ENCODE measurements at regions not wholly inside any gene's neighbourhood (a gene's known extent, or its start where the extent isn't known, plus 50 kb on each side); places are given as distances from the start of the nearest gene placed in this dataset.

- Histone ChIP-seq H2BK120ac (ENCODE audit: low read depth, low read length) (no peak overlapping the region), H3K4me2 (ENCODE audit: low read length, poor library complexity, severe bottlenecking) (no peak overlapping the region), H2AK5ac (ENCODE audit: low read length, severe bottlenecking) (no peak overlapping the region), H3K27ac (ENCODE audit: low read length, poor library complexity, severe bottlenecking) (no peak overlapping the region), H2BK5ac (ENCODE audit: low read depth, low read length, poor library complexity, severe bottlenecking) (no peak overlapping the region), H2AFZ (ENCODE audit: low read depth, low read length) (no peak overlapping the region), H3K79me1 (replicated peaks; ENCODE audit: low read length, poor library complexity, severe bottlenecking) (no peaks in the 10 kb centered on the region), H2BK12ac (ENCODE audit: low read length in 2 of 2) (no peak overlapping the region), H3K9ac (ENCODE audit: low read length) (no peak overlapping the region), H3K4me1 (ENCODE audit: control insufficient read depth, insufficient read depth, low read depth, low read length) (no peaks in the 10 kb centered on the region), H4K8ac (ENCODE audit: low read length) (no peak overlapping the region), H3K23ac (ENCODE audit: low read length in 2 of 2) (no peak overlapping the region), H3K18ac (ENCODE audit: low read depth in 1 of 2, low read length in 2 of 2) (no peak overlapping the region), H3K14ac (ENCODE audit: low read length in 2 of 2) (no peak overlapping the region), H3K4me3 (ENCODE audit: insufficient read depth in 1 of 2, low read depth in 1 of 2, low read length in 2 of 2) (no peak overlapping the region), H3K4ac (ENCODE audit: low read depth in 1 of 2, low read length in 2 of 2) (no peak overlapping the region), H4K91ac (ENCODE audit: low read length) (no peak overlapping the region), H3K27me3 (ENCODE audit: control insufficient read depth in 1 of 2, insufficient read depth in 1 of 2, low read length in 2 of 2) (no peaks in the 10 kb centered on the region), H2BK15ac (ENCODE audit: low read depth, poor library complexity, severe bottlenecking) (no peak overlapping the region), H3K36me3 (ENCODE audit: control insufficient read depth in 1 of 2, insufficient read depth in 2 of 2, low read depth in 1 of 2, low read length in 2 of 2) (no peaks in the 10 kb centered on the region), H3K9me3 (ENCODE audit: control insufficient read depth, low read length) (no peaks in the 10 kb centered on the region)
- DNase-seq = no peak
- 80% methylated on average over 3 of the region's 3 CpGs for WGBS
Measured at GRCh38 chr14:60356386-60356785, 107.4 kb downstream of the PPM1A start.

DNA sequence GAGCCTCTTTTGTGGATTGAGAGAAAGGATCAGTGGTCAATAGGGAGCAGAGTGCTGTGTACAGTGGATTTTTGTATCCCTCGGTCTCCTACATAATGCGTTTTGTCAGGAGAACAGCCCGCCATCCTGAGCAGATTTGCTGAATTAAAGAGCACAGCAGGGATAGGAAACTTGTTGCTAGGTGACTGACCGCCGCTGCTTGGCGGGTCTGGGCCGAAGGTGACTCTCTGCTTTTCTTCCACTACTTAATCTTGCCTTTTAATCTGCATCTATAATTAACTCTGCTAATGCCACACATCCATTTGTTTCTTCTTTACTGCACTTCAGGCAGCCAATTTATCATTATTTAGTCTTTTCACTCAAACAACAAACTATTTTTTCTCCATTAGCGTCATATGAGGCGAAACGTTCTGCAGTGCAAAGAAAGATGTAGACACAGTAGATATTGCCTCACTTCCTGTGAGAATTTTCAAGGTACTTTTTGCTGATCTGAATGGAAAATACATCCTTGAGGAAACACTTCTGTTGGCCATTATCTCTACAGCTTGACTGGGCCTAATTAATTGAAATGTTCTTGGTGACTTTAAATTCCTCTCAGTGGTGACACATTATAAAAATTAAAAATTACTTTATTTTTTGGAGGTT lies 108.0 kb downstream of the PPM1A start:
- Histone ChIP-seq H2BK120ac (ENCODE audit: low read depth, low read length) (no peak overlapping the region), H3K4ac (ENCODE audit: low read depth in 1 of 2, low read length in 2 of 2) (no peak overlapping the region), H3K14ac (ENCODE audit: low read length in 2 of 2) (no peak overlapping the region), H3K4me1 (ENCODE audit: control insufficient read depth, insufficient read depth, low read depth, low read length) (no peaks in the 10 kb centered on the region), H3K9me3 (ENCODE audit: control insufficient read depth, low read length) (no peaks in the 10 kb centered on the region), H3K79me1 (replicated peaks; ENCODE audit: low read length, poor library complexity, severe bottlenecking) (no peaks in the 10 kb centered on the region), H2BK12ac (ENCODE audit: low read length in 2 of 2) (no peak overlapping the region), H2AFZ (ENCODE audit: low read depth, low read length) (no peak overlapping the region), H4K91ac (ENCODE audit: low read length) (no peak overlapping the region), H2BK15ac (ENCODE audit: low read depth, poor library complexity, severe bottlenecking) (no peak overlapping the region), H3K9ac (ENCODE audit: low read length) (no peak overlapping the region), H3K23ac (ENCODE audit: low read length in 2 of 2) (no peak overlapping the region), H3K36me3 (ENCODE audit: control insufficient read depth in 1 of 2, insufficient read depth in 2 of 2, low read depth in 1 of 2, low read length in 2 of 2) (no peaks in the 10 kb centered on the region), H3K27ac (ENCODE audit: low read length, poor library complexity, severe bottlenecking) (no peak overlapping the region), H3K27me3 (ENCODE audit: control insufficient read depth in 1 of 2, insufficient read depth in 1 of 2, low read length in 2 of 2) (no peaks in the 10 kb centered on the region), H3K18ac (ENCODE audit: low read depth in 1 of 2, low read length in 2 of 2) (no peak overlapping the region), H3K4me2 (ENCODE audit: low read length, poor library complexity, severe bottlenecking) (no peak overlapping the region), H3K4me3 (ENCODE audit: insufficient read depth in 1 of 2, low read depth in 1 of 2, low read length in 2 of 2) (no peak overlapping the region), H4K8ac (ENCODE audit: low read length) (no peak overlapping the region), H2AK5ac (ENCODE audit: low read length, severe bottlenecking) (no peak overlapping the region), H2BK5ac (ENCODE audit: low read depth, low read length, poor library complexity, severe bottlenecking) (no peak overlapping the region)
- 34% methylated on average over 10 of the region's 10 CpGs for WGBS
- DNase-seq = no peak

DNA sequence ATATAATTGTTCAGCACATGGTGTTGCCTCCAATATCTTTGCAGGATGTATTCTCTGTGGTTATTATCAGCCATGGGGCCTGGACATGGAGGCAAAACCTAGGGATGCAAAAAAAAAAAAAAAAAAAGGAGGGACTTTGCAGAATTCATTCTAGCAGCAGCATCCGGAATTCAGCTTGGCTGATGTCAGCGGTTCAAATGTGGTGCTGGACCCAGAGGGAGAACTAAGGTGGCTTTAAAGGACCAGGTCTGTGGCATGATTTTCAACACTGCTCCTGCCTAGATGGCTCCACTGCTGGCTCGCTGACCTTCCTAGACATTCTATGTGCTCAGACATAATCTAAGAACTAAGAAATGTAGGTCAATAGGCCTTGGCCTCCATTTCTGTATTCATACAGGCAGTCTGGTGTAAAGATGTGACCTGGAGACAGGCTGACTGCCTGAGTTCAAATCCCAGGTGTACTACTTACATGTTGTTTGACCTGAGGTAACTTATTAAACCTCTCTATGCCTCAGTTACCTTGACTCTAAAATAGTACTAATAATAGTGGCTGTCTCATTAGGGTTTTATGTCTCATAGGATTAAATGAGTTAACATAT lies 108.6 kb downstream of the PPM1A start:
- Histone ChIP-seq H3K18ac (ENCODE audit: low read depth in 1 of 2, low read length in 2 of 2) (no peak overlapping the region), H2BK15ac (ENCODE audit: low read depth, poor library complexity, severe bottlenecking) (no peak overlapping the region), H3K9ac (ENCODE audit: low read length) (no peak overlapping the region), H2AK5ac (ENCODE audit: low read length, severe bottlenecking) (no peak overlapping the region), H3K36me3 (ENCODE audit: control insufficient read depth in 1 of 2, insufficient read depth in 2 of 2, low read depth in 1 of 2, low read length in 2 of 2) (no peaks in the 10 kb centered on the region), H2BK5ac (ENCODE audit: low read depth, low read length, poor library complexity, severe bottlenecking) (no peak overlapping the region), H4K8ac (ENCODE audit: low read length) (no peak overlapping the region), H4K91ac (ENCODE audit: low read length) (no peak overlapping the region), H3K14ac (ENCODE audit: low read length in 2 of 2) (no peak overlapping the region), H2BK12ac (ENCODE audit: low read length in 2 of 2) (no peak overlapping the region), H3K27me3 (ENCODE audit: control insufficient read depth in 1 of 2, insufficient read depth in 1 of 2, low read length in 2 of 2) (no peaks in the 10 kb centered on the region), H3K79me1 (replicated peaks; ENCODE audit: low read length, poor library complexity, severe bottlenecking) (no peaks in the 10 kb centered on the region), H3K9me3 (ENCODE audit: control insufficient read depth, low read length) (no peaks in the 10 kb centered on the region), H2BK120ac (ENCODE audit: low read depth, low read length) (no peak overlapping the region), H3K27ac (ENCODE audit: low read length, poor library complexity, severe bottlenecking) (no peak overlapping the region), H2AFZ (ENCODE audit: low read depth, low read length) (no peak overlapping the region), H3K4me3 (ENCODE audit: insufficient read depth in 1 of 2, low read depth in 1 of 2, low read length in 2 of 2) (no peak overlapping the region), H3K4me1 (ENCODE audit: control insufficient read depth, insufficient read depth, low read depth, low read length) (no peaks in the 10 kb centered on the region), H3K4ac (ENCODE audit: low read depth in 1 of 2, low read length in 2 of 2) (no peak overlapping the region), H3K23ac (ENCODE audit: low read length in 2 of 2) (no peak overlapping the region), H3K4me2 (ENCODE audit: low read length, poor library complexity, severe bottlenecking) (no peak overlapping the region)
- DNase-seq = no peak
- 73% methylated on average over 3 of the region's 3 CpGs for WGBS

- Histone ChIP-seq H4K8ac (ENCODE audit: low read length) (no peak overlapping the region), H3K4me3 (ENCODE audit: insufficient read depth in 1 of 2, low read depth in 1 of 2, low read length in 2 of 2) (no peak overlapping the region), H3K4me2 (ENCODE audit: low read length, poor library complexity, severe bottlenecking) (no peak overlapping the region), H2AK5ac (ENCODE audit: low read length, severe bottlenecking) (no peak overlapping the region), H3K18ac (ENCODE audit: low read depth in 1 of 2, low read length in 2 of 2) (no peak overlapping the region), H3K36me3 (ENCODE audit: control insufficient read depth in 1 of 2, insufficient read depth in 2 of 2, low read depth in 1 of 2, low read length in 2 of 2) (no peaks in the 10 kb centered on the region), H3K4ac (ENCODE audit: low read depth in 1 of 2, low read length in 2 of 2) (no peak overlapping the region), H3K9me3 (ENCODE audit: control insufficient read depth, low read length) (no peaks in the 10 kb centered on the region), H3K23ac (ENCODE audit: low read length in 2 of 2) (no peak overlapping the region), H2BK12ac (ENCODE audit: low read length in 2 of 2) (no peak overlapping the region), H2AFZ (ENCODE audit: low read depth, low read length) (no peak overlapping the region), H3K14ac (ENCODE audit: low read length in 2 of 2) (no peak overlapping the region), H2BK5ac (ENCODE audit: low read depth, low read length, poor library complexity, severe bottlenecking) (no peak overlapping the region), H2BK15ac (ENCODE audit: low read depth, poor library complexity, severe bottlenecking) (no peak overlapping the region), H3K79me1 (replicated peaks; ENCODE audit: low read length, poor library complexity, severe bottlenecking) (no peaks in the 10 kb centered on the region), H3K9ac (ENCODE audit: low read length) (no peak overlapping the region), H3K27ac (ENCODE audit: low read length, poor library complexity, severe bottlenecking) (no peak overlapping the region), H2BK120ac (ENCODE audit: low read depth, low read length) (no peak overlapping the region), H4K91ac (ENCODE audit: low read length) (no peak overlapping the region), H3K4me1 (ENCODE audit: control insufficient read depth, insufficient read depth, low read depth, low read length) (no peaks in the 10 kb centered on the region), H3K27me3 (ENCODE audit: control insufficient read depth in 1 of 2, insufficient read depth in 1 of 2, low read length in 2 of 2) (no peaks in the 10 kb centered on the region)
- DNase-seq = no peak
- 90% methylated on average over 2 of the region's 2 CpGs for WGBS
Measured at GRCh38 chr14:60363275-60363674, 114.3 kb downstream of the PPM1A start.

All from mesenchymal stem cell (in vitro differentiated cells and primary cell).